ENCODE measurements at regions not wholly inside any gene's neighbourhood (a gene's known extent, or its start where the extent isn't known, plus 50 kb on each side); places are given as distances from the start of the nearest gene placed in this dataset.

DNA sequence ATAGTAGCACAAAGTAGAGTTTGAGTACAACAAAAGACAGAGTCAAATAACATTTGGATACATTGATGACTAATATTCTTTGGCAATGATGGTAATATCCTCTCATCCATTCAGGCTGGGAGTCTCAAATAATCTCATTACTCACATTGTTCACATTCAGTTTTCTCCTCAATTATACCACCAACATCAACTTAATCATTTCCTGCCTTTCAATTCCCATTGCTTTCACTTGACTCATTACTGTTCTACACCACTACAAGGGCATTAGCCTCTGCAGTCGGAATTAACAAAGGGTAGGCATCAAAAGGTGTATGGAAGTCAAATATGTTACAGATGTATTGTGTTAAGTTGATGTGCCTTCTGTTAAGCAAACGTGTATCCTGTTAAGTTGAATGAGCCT is 518.4 kb upstream of the SLITRK1 start:
- TF ChIP-seq, protein P1, sequence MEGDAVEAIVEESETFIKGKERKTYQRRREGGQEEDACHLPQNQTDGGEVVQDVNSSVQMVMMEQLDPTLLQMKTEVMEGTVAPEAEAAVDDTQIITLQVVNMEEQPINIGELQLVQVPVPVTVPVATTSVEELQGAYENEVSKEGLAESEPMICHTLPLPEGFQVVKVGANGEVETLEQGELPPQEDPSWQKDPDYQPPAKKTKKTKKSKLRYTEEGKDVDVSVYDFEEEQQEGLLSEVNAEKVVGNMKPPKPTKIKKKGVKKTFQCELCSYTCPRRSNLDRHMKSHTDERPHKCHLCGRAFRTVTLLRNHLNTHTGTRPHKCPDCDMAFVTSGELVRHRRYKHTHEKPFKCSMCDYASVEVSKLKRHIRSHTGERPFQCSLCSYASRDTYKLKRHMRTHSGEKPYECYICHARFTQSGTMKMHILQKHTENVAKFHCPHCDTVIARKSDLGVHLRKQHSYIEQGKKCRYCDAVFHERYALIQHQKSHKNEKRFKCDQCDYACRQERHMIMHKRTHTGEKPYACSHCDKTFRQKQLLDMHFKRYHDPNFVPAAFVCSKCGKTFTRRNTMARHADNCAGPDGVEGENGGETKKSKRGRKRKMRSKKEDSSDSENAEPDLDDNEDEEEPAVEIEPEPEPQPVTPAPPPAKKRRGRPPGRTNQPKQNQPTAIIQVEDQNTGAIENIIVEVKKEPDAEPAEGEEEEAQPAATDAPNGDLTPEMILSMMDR (IDR thresholded peaks at IDR 0.05; ENCODE audit: low read depth, low read length), result no peak
- no peak for TF ChIP-seq EZH2phosphoT487 (IDR thresholded peaks at IDR 0.05; ENCODE audit: low read depth)
